Activated CD4-positive, alpha-beta T cell treated with anti-CD3 and anti-CD28 coated beads, Interleukin-10, Interleukin-2, amounts not matched to agents 100 ng/mL and 50 ng/mL, durations not matched to agents 16 hours and 8 hours (primary cell): ENCODE measurements at regions not wholly inside any gene's neighbourhood (a gene's known extent, or its start where the extent isn't known, plus 50 kb on each side); places are given as distances from the start of the nearest gene placed in this dataset.

Experiments used
- DNase-seq: peaks from one replicate; pipeline ENCODE4 v3.0.0-alpha.2; 2020

DNA sequence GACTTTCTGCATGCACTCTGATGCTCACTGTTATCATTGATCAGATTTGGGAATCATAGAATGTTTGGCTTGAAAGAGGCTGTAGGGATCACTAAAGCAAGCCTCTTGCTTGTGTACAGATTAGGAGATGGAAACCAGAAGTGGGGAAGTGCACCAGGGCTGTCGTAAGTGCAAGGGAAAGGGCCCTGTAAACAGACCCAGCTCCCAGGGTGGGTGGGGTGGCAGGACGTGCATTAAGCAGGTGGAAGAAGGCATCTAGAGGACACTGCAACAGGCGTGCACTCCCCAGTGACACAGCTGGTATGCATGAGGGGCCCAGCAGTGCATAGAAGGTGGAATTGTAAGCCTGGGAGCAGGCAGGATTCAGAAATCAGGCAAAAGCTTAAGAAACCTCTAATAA, 58.0 kb upstream of the SLC7A14 start:
- no peak for DNase-seq

DNA sequence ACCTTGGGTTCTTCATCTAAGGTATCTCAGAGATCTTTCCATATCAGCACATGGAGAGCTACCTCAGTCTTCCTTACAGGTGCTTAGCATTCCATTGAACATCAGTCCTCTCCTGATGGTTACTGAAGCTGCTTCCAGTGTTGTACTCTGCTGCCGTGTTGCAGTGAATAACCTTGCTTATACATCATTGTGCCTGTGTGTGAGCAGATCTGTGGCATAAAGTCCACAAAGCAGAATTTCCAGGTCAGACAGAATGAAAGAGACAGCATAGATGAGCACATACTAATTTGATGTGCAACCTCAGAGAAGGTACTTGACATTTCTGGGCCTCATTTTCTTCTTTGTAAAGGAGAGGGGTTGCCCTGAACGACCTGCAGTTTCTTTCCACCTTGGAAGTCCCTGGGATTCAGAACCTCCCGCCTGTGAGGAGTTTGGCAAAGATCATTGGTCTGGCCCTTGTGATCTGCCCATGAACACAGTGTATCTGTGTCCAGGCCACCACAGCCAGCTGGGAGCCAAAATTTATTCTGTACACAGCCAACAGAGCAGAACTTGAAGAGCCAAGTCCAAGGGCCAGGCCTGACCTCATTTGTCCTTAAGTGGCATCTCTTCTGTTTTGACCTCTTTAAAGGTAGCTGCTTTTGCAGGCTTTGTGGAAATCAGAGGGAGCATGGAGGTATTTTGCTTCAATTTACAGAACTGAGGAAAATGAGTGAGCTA, 57.2 kb upstream of the SLC7A14 start:
- DNase-seq: no peak

DNA sequence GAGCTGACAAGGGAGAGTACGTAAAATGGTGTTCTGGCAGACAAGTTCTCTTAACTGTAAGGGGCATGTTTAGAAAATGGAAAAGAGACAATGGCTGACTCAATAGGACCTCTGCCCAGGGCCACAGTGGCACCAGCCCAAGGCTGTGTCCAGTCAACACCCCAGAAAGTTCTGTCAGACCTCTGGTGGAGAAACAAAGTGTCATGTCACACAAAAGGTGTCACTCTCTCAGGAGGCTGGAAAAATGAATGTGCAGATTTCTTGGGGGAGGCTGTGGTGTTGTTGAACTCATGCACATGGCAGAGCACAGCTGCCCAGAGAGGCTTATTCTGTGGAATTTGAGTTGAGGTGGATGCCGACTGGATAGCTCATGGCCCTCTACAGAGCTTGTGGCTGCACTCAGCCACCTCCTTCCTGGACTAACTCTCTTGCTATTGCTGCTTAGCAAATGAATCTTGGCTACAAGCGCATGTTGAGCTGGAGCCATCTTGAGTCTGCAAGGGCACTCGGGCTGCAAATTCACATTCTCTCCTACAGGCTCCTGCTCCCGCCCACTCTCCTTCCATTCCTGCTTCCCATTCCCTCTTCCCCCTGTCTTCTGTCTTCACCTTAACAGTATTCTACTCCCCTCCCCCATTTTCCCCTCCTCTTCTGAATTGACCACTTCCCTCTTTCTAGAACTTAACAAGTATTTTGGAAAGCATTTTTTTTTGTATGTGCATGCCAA, 55.8 kb upstream of the SLC7A14 start:
- DNase-seq: no peak

- no peak for DNase-seq
These were observed 54.9 kb upstream of the SLC7A14 start for GRCh38 chr3:170640737-170641171.

DNA sequence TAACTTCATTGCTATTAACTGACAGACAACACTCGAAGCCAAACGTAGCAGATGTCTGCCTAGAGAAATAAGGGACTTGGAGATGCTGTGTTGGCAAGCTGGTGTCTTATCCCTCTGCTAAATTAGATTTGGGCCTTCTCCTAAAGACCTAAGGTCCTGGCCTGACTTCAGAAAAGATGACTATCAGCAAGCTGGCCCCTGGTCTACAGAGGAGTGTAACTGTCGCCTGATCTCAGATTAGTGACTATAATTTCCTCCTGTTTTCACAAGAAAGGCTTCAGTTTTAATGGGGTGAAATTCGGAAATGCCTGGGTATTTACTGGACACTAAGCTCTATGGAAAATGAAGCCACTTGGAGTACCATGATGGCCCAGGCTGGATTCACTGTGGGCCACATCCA, 53.1 kb upstream of the SLC7A14 start:
- no peak for DNase-seq

DNA sequence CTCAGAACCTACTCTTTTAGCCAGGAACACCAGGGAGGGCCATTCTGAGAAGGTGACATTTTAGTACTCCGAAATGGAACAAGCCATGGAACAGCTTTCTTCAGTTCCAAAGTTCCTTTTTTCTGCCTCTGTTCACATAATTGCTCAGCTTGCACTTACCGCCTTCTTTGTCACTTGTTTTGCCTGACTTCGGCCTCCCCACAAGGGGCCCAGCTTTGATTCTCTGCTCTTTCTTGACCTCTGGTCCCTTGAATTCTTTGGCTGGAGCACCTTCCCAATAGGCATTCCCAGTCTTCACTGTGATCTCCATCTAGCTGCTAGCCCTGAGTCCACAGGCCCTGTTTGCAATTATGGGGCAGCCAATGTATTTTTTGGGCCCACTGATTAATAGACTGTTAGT, 51.4 kb upstream of the SLC7A14 start:
- DNase-seq: no peak

DNA sequence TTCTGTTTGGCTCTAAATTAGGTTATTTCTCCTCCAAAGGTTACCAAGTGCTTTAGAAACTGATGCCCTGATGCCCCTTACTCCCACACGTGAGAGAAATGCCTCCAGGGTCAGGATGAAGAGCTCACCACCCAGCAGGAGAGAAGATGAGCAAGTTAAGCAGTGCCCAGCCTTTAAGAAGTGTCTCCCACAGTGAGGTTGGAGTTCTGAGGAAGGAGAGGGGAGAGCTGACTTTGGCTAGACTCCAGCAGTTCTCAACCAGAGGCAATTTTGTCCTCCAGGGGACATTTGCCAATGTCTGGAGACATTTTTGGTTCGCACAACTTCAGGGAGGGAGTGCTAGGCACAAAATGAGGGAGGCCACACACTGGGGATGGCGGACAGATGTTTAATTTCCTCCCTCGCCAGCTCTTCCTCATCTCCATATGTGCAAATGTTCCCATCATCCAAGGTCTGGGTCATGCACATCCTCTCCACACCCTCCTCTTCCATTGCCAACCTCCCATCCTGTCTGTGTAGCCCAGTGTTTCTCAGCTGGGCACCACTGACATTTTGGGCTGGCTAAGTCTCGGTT, 50.6 kb upstream of the SLC7A14 start:
- no peak for DNase-seq
